Endothelial cell of umbilical vein (primary cell): ENCODE measurements at regions not wholly inside any gene's neighbourhood (a gene's known extent, or its start where the extent isn't known, plus 50 kb on each side); places are given as distances from the start of the nearest gene placed in this dataset.
A peak's percentile ranks its signal among the peaks of the same experiment; 100 is the strongest.

Experiments
- BruUV-seq: library from RNA; stranded (reverse); fragments of 400-500 nt; replicated peaks from 2 replicates; lab custom pipeline; 2021; lab: Mats Ljungman, UMichigan
- CTCF ChIA-PET: fragments of 300-600, 350-600 bp; sonication (Branson Sonifier 250); formaldehyde crosslinking; loops from one replicate; lab custom pipeline; 2021; ENCODE audit warnings: antibody characterized with exemption, inconsistent platforms; lab: Charles Lee
- POLR2A ChIA-PET: fragments of 300-600, 350-600 bp; sonication (Branson Sonifier 250); formaldehyde crosslinking; loops from one replicate; lab custom pipeline; 2021; ENCODE audit warnings: antibody characterized with exemption, inconsistent platforms; lab: Charles Lee
- DNase-seq: peaks from one replicate; pipeline ENCODE4 v3.0.0-alpha.2; 2011; ENCODE audit warnings: low read depth, low spot score
- FAIRE-seq: peaks from 2 replicates; lab custom pipeline; 2011; peaks lifted over from hg19 to GRCh38; lab: Jason Lieb, UNC
- H2AFZ ChIP-seq: 2 replicates; pipeline ENCODE4 v1.6.0; 2012; ENCODE audit warnings: low read depth, low read length, control low read depth, inconsistent platforms
- H3K27ac ChIP-seq: 2 replicates; pipeline ENCODE4 v1.5.1; 2011; ENCODE audit warnings: low read depth, mild to moderate bottlenecking, control low read depth, low read length, moderate library complexity; ENCODE audit not compliant: insufficient read depth
- H3K27me3 ChIP-seq, 2 experiments: 2 replicates each; pipeline versions ENCODE4 v1.6.0 to v1.6.1; 2011; ENCODE audit warnings: low read length in 2 of 2, mixed read lengths in 1 of 2; ENCODE audit not compliant: control insufficient read depth in 2 of 2, insufficient read depth in 2 of 2
- H3K36me3 ChIP-seq, 2 experiments: 2 replicates in 1 of 2; 3 replicates in 1 of 2; pipeline ENCODE4 v1.5.1; 2011; ENCODE audit warnings: low read length in 2 of 2, mild to moderate bottlenecking in 1 of 2, moderate library complexity in 1 of 2; ENCODE audit not compliant: control insufficient read depth in 2 of 2, insufficient read depth in 2 of 2; ENCODE audit errors: extremely low read depth in 1 of 2
- H3K4me1 ChIP-seq: 3 replicates; pipeline ENCODE4 v1.5.1; 2011; ENCODE audit warnings: mild to moderate bottlenecking, low read length; ENCODE audit not compliant: control insufficient read depth, insufficient read depth; ENCODE audit errors: extremely low read depth
- H3K4me2 ChIP-seq: 2 replicates; pipeline ENCODE4 v1.6.1; 2011; ENCODE audit warnings: low read length, control low read depth, mixed read lengths; ENCODE audit not compliant: insufficient read depth
- H3K4me3 ChIP-seq, 3 experiments: fragments of 200-600 bp in 1 of 3; sonication (generic), shearing (Covaris generic) in 1 of 3; replicated peaks in 1 of 3; 2 replicates each; pipeline ENCODE4 v1.5.1; 2011 to 2016; ENCODE audit warnings: control low read depth in 3 of 3, low read length in 3 of 3, mild to moderate bottlenecking in 2 of 3, inconsistent platforms in 1 of 3, low read depth in 1 of 3, moderate library complexity in 1 of 3; ENCODE audit not compliant: insufficient read depth in 1 of 3
- H3K79me2 ChIP-seq: 2 replicates; pipeline ENCODE4 v1.6.0; 2012; ENCODE audit warnings: low read length, inconsistent platforms; ENCODE audit not compliant: control insufficient read depth, insufficient read depth
- H3K9ac ChIP-seq: replicated peaks from 2 replicates; pipeline ENCODE3; 2011; ENCODE audit warnings: low read length, control low read depth; ENCODE audit not compliant: insufficient read depth; ENCODE audit errors: extremely low read depth
- H3K9me1 ChIP-seq: replicated peaks from 3 replicates; pipeline ENCODE4 v1.6.0; 2011; ENCODE audit warnings: mild to moderate bottlenecking, low read length; ENCODE audit not compliant: control insufficient read depth, insufficient read depth; ENCODE audit errors: extremely low read depth
- H3K9me3 ChIP-seq: replicated peaks from 2 replicates; pipeline ENCODE4 v1.5.1; 2012; ENCODE audit warnings: low read length, inconsistent platforms; ENCODE audit not compliant: control insufficient read depth, insufficient read depth
- H4K20me1 ChIP-seq: replicated peaks from 2 replicates; pipeline ENCODE3; 2011; ENCODE audit warnings: mild to moderate bottlenecking, low read length; ENCODE audit not compliant: control insufficient read depth, insufficient read depth; ENCODE audit errors: extremely low read depth
- EZH2 ChIP-seq: IDR thresholded peaks from 2 replicates; pipeline ENCODE4 v1.6.1; 2012; ENCODE audit warnings: borderline replicate concordance, low read depth, mild to moderate bottlenecking, moderate library complexity, low read length, inconsistent platforms; ENCODE audit not compliant: severe bottlenecking
- FOS ChIP-seq: IDR thresholded peaks from 2 replicates; pipeline ENCODE4 v1.6.1; 2011; ENCODE audit warnings: mild to moderate bottlenecking, low read length, moderate library complexity, borderline replicate concordance; ENCODE audit not compliant: insufficient read depth
- GATA2 ChIP-seq: IDR thresholded peaks from 2 replicates; pipeline ENCODE4 v1.7.0; 2011; ENCODE audit warnings: low read depth, mild to moderate bottlenecking, moderate library complexity, mixed read lengths, low read length; ENCODE audit not compliant: insufficient read length, insufficient read depth
- JUN ChIP-seq: IDR thresholded peaks from 2 replicates; pipeline ENCODE4 v1.6.1; 2011; ENCODE audit warnings: borderline replicate concordance, low read depth; ENCODE audit not compliant: insufficient read length, insufficient read depth
- MYC ChIP-seq: IDR thresholded peaks from one replicate; pipeline ENCODE4 v1.6.1; 2011; ENCODE audit warnings: mild to moderate bottlenecking, low read depth, low read length
- POLR2A ChIP-seq: IDR thresholded peaks from 2 replicates; pipeline ENCODE4 v1.6.1; 2012; ENCODE audit warnings: low read depth, mild to moderate bottlenecking, control low read depth, low read length
- POLR2AphosphoS5 ChIP-seq: IDR thresholded peaks from 2 replicates; pipeline ENCODE4 v1.6.1; 2012; ENCODE audit warnings: low read depth, mild to moderate bottlenecking, control low read depth, low read length, moderate library complexity; ENCODE audit not compliant: insufficient read depth
- dilution Hi-C: fragments of 300-500 bp; cut with MboI; formaldehyde crosslinking; loops from one replicate; pipeline ENCODE4 v1.15.0; 2019; ENCODE audit warnings: low sequenced_read_pairs; ENCODE audit not compliant: extremely low pct_ligation_motif_present
- intact Hi-C: fragments of 100-400 bp; cut with micrococcal nuclease; formaldehyde crosslinking; loops from one replicate; pipeline ENCODE4 v1.10.0; 2022
- TF ChIP-seq, protein P1 (sequence below): IDR thresholded peaks from 2 replicates; pipeline ENCODE4 v1.6.1; 2011; ENCODE audit not compliant: insufficient read depth, insufficient read length
- TF ChIP-seq, protein P2 (sequence below), 2 donors: IDR thresholded peaks; 1 replicate in 1 of 2; 2 replicates in 1 of 2; pipeline ENCODE4 v1.5.1; 2011; ENCODE audit warnings: low read length in 2 of 2, mild to moderate bottlenecking in 2 of 2, moderate library complexity in 2 of 2, control low read depth in 1 of 2, inconsistent platforms in 1 of 2, low read depth in 1 of 2; ENCODE audit not compliant: insufficient read depth in 1 of 2; ENCODE audit errors: extremely low read depth in 1 of 2

DNA sequence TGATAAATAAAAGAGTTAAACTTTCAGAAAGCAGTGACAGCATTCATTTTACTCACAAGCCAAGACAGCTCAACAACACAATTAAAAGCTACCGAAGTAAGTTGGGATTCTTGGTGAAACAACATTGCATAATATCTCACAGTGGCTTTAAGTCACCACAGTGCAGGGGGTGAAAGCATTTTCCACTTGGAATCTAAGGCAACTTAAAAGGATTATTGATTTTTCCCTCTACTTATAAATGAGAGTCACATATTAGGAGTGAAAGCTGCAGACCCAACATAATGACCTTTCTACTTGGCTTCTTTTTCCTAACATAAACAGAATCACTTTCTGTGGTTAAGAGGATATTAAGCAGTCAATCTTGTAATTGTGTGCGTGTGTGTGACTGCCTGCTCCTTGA lies 536.6 kb upstream of the CXADR start:
- H3K4me2 ChIP-seq, result no peak overlapping the region
- no TSS peak for BruUV-seq
- H3K9me3 ChIP-seq, result no peaks in the 10 kb centered on the region
- dilution Hi-C loops, result no loop called here
- peaks cover 0 to 2% of the 10 kb centered on the region in 2 experiments for H3K27me3 ChIP-seq
- H4K20me1 ChIP-seq, result no peaks in the 10 kb centered on the region
- CTCF ChIA-PET, result interaction anchor here (0.8 kb wide), 1 partner anchor 111 kb away, joined by 3 read pairs; no protein-coding TSS in a partner anchor
- no peaks in the 10 kb centered on the region for H3K79me2 ChIP-seq
- FAIRE-seq (no peak), DNase-seq (peak; percentile 7)
- H3K9me1 ChIP-seq, result no peaks in the 10 kb centered on the region
- H3K27ac ChIP-seq, result no peak overlapping the region
- no peaks in the 10 kb centered on the region for H3K4me1 ChIP-seq
- no peaks in the 10 kb centered on the region for H3K36me3 ChIP-seq
- H2AFZ ChIP-seq, result no peak overlapping the region
- POLR2A ChIA-PET, result no interaction called here
- TF ChIP-seq, protein P1, sequence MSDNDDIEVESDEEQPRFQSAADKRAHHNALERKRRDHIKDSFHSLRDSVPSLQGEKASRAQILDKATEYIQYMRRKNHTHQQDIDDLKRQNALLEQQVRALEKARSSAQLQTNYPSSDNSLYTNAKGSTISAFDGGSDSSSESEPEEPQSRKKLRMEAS, result no peak
- no peak overlapping the region for H3K4me3 ChIP-seq
- intact Hi-C loops, result no loop called here
- no peak overlapping the region for H3K9ac ChIP-seq

DNA sequence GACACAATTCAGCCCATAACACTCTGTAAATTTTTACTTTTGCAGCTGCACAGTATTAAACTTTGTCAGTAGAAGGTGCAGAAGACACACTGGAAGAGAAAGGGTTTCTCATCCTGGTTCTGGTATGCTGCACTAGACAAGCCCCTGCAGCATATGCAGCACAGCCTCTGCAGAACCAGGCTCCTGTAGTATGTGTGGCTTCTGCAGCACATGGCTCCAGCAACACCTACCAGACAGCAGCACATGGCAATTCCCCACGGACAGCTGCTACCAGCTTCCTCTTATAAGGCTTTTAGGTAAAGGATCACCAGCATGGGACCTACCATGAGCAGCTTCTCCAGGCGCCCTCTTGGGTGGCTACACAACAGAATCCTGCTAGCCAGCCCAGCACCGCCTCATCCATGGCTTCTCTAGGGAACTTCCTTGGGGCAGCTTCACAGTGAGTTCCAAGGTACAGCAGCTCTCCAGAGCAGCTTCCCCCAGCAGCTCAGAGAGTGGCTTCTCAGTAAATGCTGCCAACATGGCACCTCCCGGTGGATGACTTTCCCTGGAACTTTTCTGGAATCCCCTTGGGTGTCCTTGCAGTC lies 534.4 kb upstream of the CXADR start:
- dilution Hi-C loops, result no loop called here
- no peak overlapping the region for H3K4me3 ChIP-seq
- ChIA-PET POLR2A (no interaction called here), CTCF (no interaction called here)
- H2AFZ ChIP-seq, result no peak overlapping the region
- TF ChIP-seq POLR2AphosphoS5, result no peak
- TF ChIP-seq MYC, result no peak
- TF ChIP-seq JUN, result no peak
- TF ChIP-seq EZH2, result no peak
- no peak for TF ChIP-seq GATA2
- no peak for TF ChIP-seq POLR2A
- no peak for TF ChIP-seq FOS
- TF ChIP-seq, protein P2, sequence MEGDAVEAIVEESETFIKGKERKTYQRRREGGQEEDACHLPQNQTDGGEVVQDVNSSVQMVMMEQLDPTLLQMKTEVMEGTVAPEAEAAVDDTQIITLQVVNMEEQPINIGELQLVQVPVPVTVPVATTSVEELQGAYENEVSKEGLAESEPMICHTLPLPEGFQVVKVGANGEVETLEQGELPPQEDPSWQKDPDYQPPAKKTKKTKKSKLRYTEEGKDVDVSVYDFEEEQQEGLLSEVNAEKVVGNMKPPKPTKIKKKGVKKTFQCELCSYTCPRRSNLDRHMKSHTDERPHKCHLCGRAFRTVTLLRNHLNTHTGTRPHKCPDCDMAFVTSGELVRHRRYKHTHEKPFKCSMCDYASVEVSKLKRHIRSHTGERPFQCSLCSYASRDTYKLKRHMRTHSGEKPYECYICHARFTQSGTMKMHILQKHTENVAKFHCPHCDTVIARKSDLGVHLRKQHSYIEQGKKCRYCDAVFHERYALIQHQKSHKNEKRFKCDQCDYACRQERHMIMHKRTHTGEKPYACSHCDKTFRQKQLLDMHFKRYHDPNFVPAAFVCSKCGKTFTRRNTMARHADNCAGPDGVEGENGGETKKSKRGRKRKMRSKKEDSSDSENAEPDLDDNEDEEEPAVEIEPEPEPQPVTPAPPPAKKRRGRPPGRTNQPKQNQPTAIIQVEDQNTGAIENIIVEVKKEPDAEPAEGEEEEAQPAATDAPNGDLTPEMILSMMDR (IDR thresholded peaks at IDR 0.05; ENCODE audit: extremely low read depth in 1 of 2, insufficient read depth in 1 of 2, low read depth in 1 of 2, low read length in 2 of 2), result no peak
- TF ChIP-seq, protein P1, result no peak
- H3K4me2 ChIP-seq, result no peak overlapping the region
- H3K27me3 ChIP-seq, result peaks cover 0 to 2% of the 10 kb centered on the region in 2 experiments
- H3K9me1 ChIP-seq, result no peaks in the 10 kb centered on the region
- no peaks in the 10 kb centered on the region for H3K4me1 ChIP-seq
- H3K9ac ChIP-seq, result no peak overlapping the region
- intact Hi-C loops, result no loop called here
- no peaks in the 10 kb centered on the region for H3K9me3 ChIP-seq
- no peaks in the 10 kb centered on the region for H4K20me1 ChIP-seq
- no peak overlapping the region for H3K27ac ChIP-seq
- DNase-seq (no peak), FAIRE-seq (no peak)
- no peaks in the 10 kb centered on the region for H3K79me2 ChIP-seq
- no TSS peak for BruUV-seq
- no peaks in the 10 kb centered on the region for H3K36me3 ChIP-seq
